ENCODE measurements at regions not wholly inside any gene's neighbourhood (a gene's known extent, or its start where the extent isn't known, plus 50 kb on each side); places are given as distances from the start of the nearest gene placed in this dataset.
"Not testable (repeated sequence)": the region's sequence is repeated elsewhere in the genome, so short reads cannot be mapped to it uniquely, and the experiment has no call there.

GRCh38 chr2:223228871-223229270 lies 176.9 kb downstream of the KCNE4 start:
- DNase-seq, result no peak

GRCh38 chr2:223230352-223230751 lies 178.4 kb downstream of the KCNE4 start:
- no peak for DNase-seq

- DNase-seq, result no peak
Observed at GRCh38 chr2:223232285-223232684, 180.3 kb downstream of the KCNE4 start.

GRCh38 chr2:223232896-223233295 lies 180.9 kb downstream of the KCNE4 start:
- DNase-seq, result no peak

GRCh38 chr2:223235986-223236385 lies 184.0 kb downstream of the KCNE4 start:
- no peak for DNase-seq

- DNase-seq, result no peak
Observed at GRCh38 chr2:223238301-223238700, 186.3 kb downstream of the KCNE4 start.

- DNase-seq, result no peak
Observed at GRCh38 chr2:223243233-223243632, 191.2 kb downstream of the KCNE4 start.

GRCh38 chr2:223247136-223247535 lies 195.1 kb downstream of the KCNE4 start:
- peak; percentile 10 for DNase-seq

- no peak for DNase-seq
Observed at GRCh38 chr2:223251656-223252229, 199.8 kb downstream of the KCNE4 start.

- DNase-seq, result no peak
Observed at GRCh38 chr2:223260681-223261080, 208.7 kb downstream of the KCNE4 start.

- no peak for DNase-seq
Observed at GRCh38 chr2:223262946-223263345, 211.0 kb downstream of the KCNE4 start.

GRCh38 chr2:223264541-223265193 lies 212.7 kb downstream of the KCNE4 start:
- DNase-seq, result no peak

- no peak for DNase-seq
Observed at GRCh38 chr2:223267160-223267951, 215.4 kb downstream of the KCNE4 start.

GRCh38 chr2:223269386-223269785 lies 217.4 kb downstream of the KCNE4 start:
- no peak for DNase-seq

- DNase-seq, result no peak
Observed at GRCh38 chr2:223270548-223270947, 218.6 kb downstream of the KCNE4 start.

- DNase-seq, result no peak
Observed at GRCh38 chr2:223273995-223274394, 222.0 kb downstream of the KCNE4 start.

GRCh38 chr2:223282221-223282620 lies 230.2 kb downstream of the KCNE4 start:
- DNase-seq, result no peak

- DNase-seq, result no peak
Observed at GRCh38 chr2:223283329-223283728, 231.3 kb downstream of the KCNE4 start.

- no peak for DNase-seq
Observed at GRCh38 chr2:223283771-223284170, 231.8 kb downstream of the KCNE4 start.

- no peak for DNase-seq
Observed at GRCh38 chr2:223285370-223286265, 233.6 kb downstream of the KCNE4 start.

- no peak for DNase-seq
Observed at GRCh38 chr2:223294756-223295155, 242.8 kb downstream of the KCNE4 start.

GRCh38 chr2:223297788-223298187 lies 245.8 kb downstream of the KCNE4 start:
- no peak for DNase-seq

- DNase-seq, result not testable (repeated sequence)
Observed at GRCh38 chr2:223298329-223298728, 246.3 kb downstream of the KCNE4 start.
